H9 (cell line): ENCODE measurements at regions not wholly inside any gene's neighbourhood (a gene's known extent, or its start where the extent isn't known, plus 50 kb on each side); places are given as distances from the start of the nearest gene placed in this dataset.

Experiments used
- DNase-seq: peaks from one replicate; pipeline ENCODE4 v3.0.0-alpha.2; 2017
- H2AFZ ChIP-seq: one replicate; pipeline ENCODE4 v1.6.1; 2013; ENCODE audit warnings: mild to moderate bottlenecking, low read length, control low read depth, moderate library complexity
- H2AK5ac ChIP-seq: 2 replicates; pipeline ENCODE4 v1.6.1; 2013; ENCODE audit warnings: low read length, control low read depth, mixed read lengths; ENCODE audit not compliant: insufficient read length
- H2BK120ac ChIP-seq: one replicate; pipeline ENCODE4 v1.6.1; 2013; ENCODE audit warnings: low read depth, mild to moderate bottlenecking, low read length, control low read depth, inconsistent platforms; ENCODE audit not compliant: poor library complexity, severe bottlenecking
- H2BK12ac ChIP-seq: 2 replicates; pipeline ENCODE4 v1.6.1; 2013; ENCODE audit warnings: low read length, control low read depth, mixed read lengths, low read depth; ENCODE audit not compliant: insufficient read length
- H2BK15ac ChIP-seq: 2 replicates; pipeline ENCODE4 v1.6.1; 2013; ENCODE audit warnings: low read depth, low read length, control low read depth
- H2BK20ac ChIP-seq: one replicate; pipeline ENCODE4 v1.6.1; 2013; ENCODE audit warnings: low read depth, mild to moderate bottlenecking, low read length, control low read depth, inconsistent platforms; ENCODE audit not compliant: poor library complexity, severe bottlenecking
- H2BK5ac ChIP-seq: 2 replicates; pipeline ENCODE4 v1.6.1; 2013; ENCODE audit warnings: low read length, control low read depth, mixed read lengths; ENCODE audit not compliant: insufficient read length
- H3K14ac ChIP-seq: 2 replicates; pipeline ENCODE4 v1.6.1; 2013; ENCODE audit warnings: low read length, control low read depth; ENCODE audit not compliant: insufficient read depth
- H3K18ac ChIP-seq: 2 replicates; pipeline ENCODE4 v1.6.1; 2013; ENCODE audit warnings: low read depth, mild to moderate bottlenecking, mixed read lengths, low read length, control low read depth; ENCODE audit not compliant: insufficient read length
- H3K23ac ChIP-seq: 2 replicates; pipeline ENCODE4 v1.6.1; 2013; ENCODE audit warnings: low read length, control low read depth, mixed read lengths, low read depth; ENCODE audit not compliant: insufficient read length
- H3K23me2 ChIP-seq: 2 replicates; pipeline ENCODE4 v1.6.1; 2013; ENCODE audit warnings: low read depth, mild to moderate bottlenecking, mixed read lengths, low read length, control low read depth; ENCODE audit not compliant: insufficient read length, poor library complexity, severe bottlenecking
- H3K27ac ChIP-seq: 2 replicates; pipeline ENCODE4 v1.5.1; 2013; ENCODE audit warnings: low read length, control low read depth, mixed read lengths, low read depth; ENCODE audit not compliant: insufficient read length
- H3K27me3 ChIP-seq: 2 replicates; pipeline ENCODE4 v1.6.1; 2013; ENCODE audit warnings: low read length, control low read depth, inconsistent platforms; ENCODE audit not compliant: insufficient read depth
- H3K4ac ChIP-seq: 2 replicates; pipeline ENCODE4 v1.6.1; 2013; ENCODE audit warnings: low read depth, mild to moderate bottlenecking, control low read depth, inconsistent platforms, low read length, moderate library complexity
- H3K4me1 ChIP-seq: 2 replicates; pipeline ENCODE4 v1.6.1; 2013; ENCODE audit warnings: low read length, control low read depth, inconsistent platforms; ENCODE audit not compliant: insufficient read depth
- H3K4me2 ChIP-seq: 2 replicates; pipeline ENCODE4 v1.6.1; 2013; ENCODE audit warnings: low read length, control low read depth, mixed read lengths; ENCODE audit not compliant: insufficient read length, insufficient read depth
- H3K56ac ChIP-seq: 2 replicates; pipeline ENCODE4 v1.6.1; 2013; ENCODE audit warnings: low read depth, mild to moderate bottlenecking, mixed read lengths, low read length, control low read depth; ENCODE audit not compliant: insufficient read length
- H3K79me1 ChIP-seq: 2 replicates; pipeline ENCODE4 v1.6.1; 2013; ENCODE audit warnings: low read depth, mild to moderate bottlenecking, moderate library complexity, low read length, control low read depth, inconsistent platforms; ENCODE audit not compliant: insufficient read depth, poor library complexity, severe bottlenecking
- H3K79me2 ChIP-seq: 2 replicates; pipeline ENCODE4 v1.6.1; 2013; ENCODE audit warnings: low read length, control low read depth, inconsistent platforms; ENCODE audit not compliant: insufficient read depth
- H3K9ac ChIP-seq: 2 replicates; pipeline ENCODE4 v1.6.1; 2013; ENCODE audit warnings: low read length, control low read depth, mixed read lengths; ENCODE audit not compliant: insufficient read length; ENCODE audit errors: extremely low read depth
- H3K9me3 ChIP-seq: one replicate; pipeline ENCODE4 v1.6.1; 2013; ENCODE audit warnings: low read depth, low read length, inconsistent platforms; ENCODE audit not compliant: control insufficient read depth
- H3T11ph ChIP-seq: one replicate; pipeline ENCODE4 v1.6.1; 2013; ENCODE audit warnings: mild to moderate bottlenecking, low read length, control low read depth, inconsistent platforms
- H4K20me1 ChIP-seq: one replicate; pipeline ENCODE4 v1.6.1; 2013; ENCODE audit not compliant: control insufficient read depth, insufficient read length, insufficient read depth
- H4K5ac ChIP-seq: 2 replicates; pipeline ENCODE4 v1.6.1; 2013; ENCODE audit warnings: low read depth, mild to moderate bottlenecking, mixed read lengths, low read length, control low read depth; ENCODE audit not compliant: insufficient read length
- H4K8ac ChIP-seq: replicated peaks from 2 replicates; pipeline ENCODE4 v1.6.1; 2013; ENCODE audit warnings: low read length, control low read depth, mixed read lengths, low read depth; ENCODE audit not compliant: insufficient read length
- H4K91ac ChIP-seq: 2 replicates; pipeline ENCODE4 v1.6.1; 2013; ENCODE audit warnings: low read depth, mild to moderate bottlenecking, moderate library complexity, mixed read lengths, low read length, control low read depth; ENCODE audit not compliant: insufficient read length
- H3K27ac Mint-ChIP-seq, 3 experiments: 2 replicates in 2 of 3; 3 replicates in 1 of 3; pipeline ENCODE4 v1.8.0; 2020 to 2021; ENCODE audit warnings: mixed read lengths in 3 of 3, mild to moderate bottlenecking in 1 of 3, moderate library complexity in 1 of 3
- H3K27me3 Mint-ChIP-seq: 2 replicates; pipeline ENCODE4 v1.8.0; 2021; ENCODE audit warnings: low read depth, mild to moderate bottlenecking, moderate library complexity, mixed read lengths
- H3K36me3 Mint-ChIP-seq, 3 experiments: 2 replicates in 2 of 3; 3 replicates in 1 of 3; pipeline ENCODE4 v1.8.0; 2020 to 2021; ENCODE audit warnings: low read depth in 3 of 3, mixed read lengths in 3 of 3; ENCODE audit not compliant: insufficient read depth in 1 of 3
- H3K4me1 Mint-ChIP-seq, 2 experiments: 2 replicates each; pipeline ENCODE4 v1.8.0; 2020; ENCODE audit warnings: mixed read lengths in 2 of 2
- H3K4me3 Mint-ChIP-seq, 2 experiments: 2 replicates in 1 of 2; 3 replicates in 1 of 2; pipeline ENCODE4 v1.8.0; 2020 to 2021; ENCODE audit warnings: mild to moderate bottlenecking in 2 of 2, mixed read lengths in 2 of 2, moderate library complexity in 1 of 2
- H3K9me3 Mint-ChIP-seq, 2 experiments: 2 replicates in 1 of 2; 3 replicates in 1 of 2; pipeline ENCODE4 v1.8.0; 2020; ENCODE audit warnings: mild to moderate bottlenecking in 2 of 2, mixed read lengths in 2 of 2, moderate library complexity in 1 of 2
- WGBS: extraction: QIAGEN DNeasy Blood & Tissue Kit; methylation state at CpG from one replicate; pipeline ENCODE4 v1.1.7; 2013; ENCODE audit warnings: missing lambda C conversion rate, low lambda C conversion rate, mixed read lengths; ENCODE audit not compliant: insufficient read length; ENCODE audit errors: extremely low coverage; 5-methylcytosine and 5-hydroxymethylcytosine counted together
- TF ChIP-seq, protein P1 (sequence below): fragments of 200-600 bp; sonication (generic); conservative IDR thresholded peaks from 3 replicates; pipeline ENCODE4 v1.8.0; 2021; ENCODE audit warnings: antibody characterized with exemption, mild to moderate bottlenecking

DNA sequence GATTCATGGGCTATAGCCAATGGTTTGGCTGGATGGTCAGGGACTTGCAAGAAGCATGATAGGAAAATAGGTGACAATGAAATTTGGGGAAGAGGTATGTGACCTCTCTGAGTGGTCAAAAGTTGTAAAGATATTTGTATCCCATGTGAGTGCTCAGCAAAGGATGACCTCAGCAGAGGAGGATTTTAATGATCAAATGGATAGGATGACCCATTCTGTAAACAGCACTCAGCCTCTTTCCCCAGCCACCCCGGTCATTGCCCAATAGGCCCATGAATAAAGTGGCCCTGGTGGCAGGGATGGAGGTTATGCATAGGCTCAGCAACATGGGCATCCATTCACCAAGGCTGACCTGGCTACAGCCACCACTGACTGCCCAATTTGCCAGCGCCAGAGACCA, 138.4 kb upstream of the SPDL1 start:
- Histone ChIP-seq H3K4me2 (no peak overlapping the region), H3K27me3 (no peaks in the 10 kb centered on the region), H4K91ac (no peak overlapping the region), H2AFZ (no peak overlapping the region), H4K5ac (no peak overlapping the region), H2BK5ac (no peak overlapping the region), H3K56ac (no peak overlapping the region), H3K4ac (no peak overlapping the region), H2AK5ac (no peak overlapping the region), H2BK20ac (no peak overlapping the region), H3K9ac (no peak overlapping the region), H4K20me1 (no peaks in the 10 kb centered on the region), H3K23ac (no peak overlapping the region), H3K79me1 (no peaks in the 10 kb centered on the region), H3T11ph (no peak overlapping the region), H2BK15ac (no peak overlapping the region), H4K8ac (no peak overlapping the region), H2BK12ac (no peak overlapping the region), H3K4me1 (no peaks in the 10 kb centered on the region), H3K18ac (no peak overlapping the region), H3K79me2 (no peaks in the 10 kb centered on the region), H2BK120ac (no peak overlapping the region), H3K14ac (no peak overlapping the region), H3K27ac (no peak overlapping the region), H3K23me2 (no peaks in the 10 kb centered on the region), H3K9me3 (no peaks in the 10 kb centered on the region)
- WGBS: no CpG with 5 or more reads among the region's 2 CpGs
- DNase-seq: no peak
- H3K36me3 Mint-ChIP-seq: no peaks in the 10 kb centered on the region
- TF ChIP-seq, protein P1, sequence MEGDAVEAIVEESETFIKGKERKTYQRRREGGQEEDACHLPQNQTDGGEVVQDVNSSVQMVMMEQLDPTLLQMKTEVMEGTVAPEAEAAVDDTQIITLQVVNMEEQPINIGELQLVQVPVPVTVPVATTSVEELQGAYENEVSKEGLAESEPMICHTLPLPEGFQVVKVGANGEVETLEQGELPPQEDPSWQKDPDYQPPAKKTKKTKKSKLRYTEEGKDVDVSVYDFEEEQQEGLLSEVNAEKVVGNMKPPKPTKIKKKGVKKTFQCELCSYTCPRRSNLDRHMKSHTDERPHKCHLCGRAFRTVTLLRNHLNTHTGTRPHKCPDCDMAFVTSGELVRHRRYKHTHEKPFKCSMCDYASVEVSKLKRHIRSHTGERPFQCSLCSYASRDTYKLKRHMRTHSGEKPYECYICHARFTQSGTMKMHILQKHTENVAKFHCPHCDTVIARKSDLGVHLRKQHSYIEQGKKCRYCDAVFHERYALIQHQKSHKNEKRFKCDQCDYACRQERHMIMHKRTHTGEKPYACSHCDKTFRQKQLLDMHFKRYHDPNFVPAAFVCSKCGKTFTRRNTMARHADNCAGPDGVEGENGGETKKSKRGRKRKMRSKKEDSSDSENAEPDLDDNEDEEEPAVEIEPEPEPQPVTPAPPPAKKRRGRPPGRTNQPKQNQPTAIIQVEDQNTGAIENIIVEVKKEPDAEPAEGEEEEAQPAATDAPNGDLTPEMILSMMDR: no peak
- no peaks in the 10 kb centered on the region for H3K4me1 Mint-ChIP-seq
- no peaks in the 10 kb centered on the region for H3K27me3 Mint-ChIP-seq
- no peak overlapping the region for H3K4me3 Mint-ChIP-seq
- H3K27ac Mint-ChIP-seq: no peak overlapping the region
- H3K9me3 Mint-ChIP-seq: no peaks in the 10 kb centered on the region
